HL-60 (cell line): ENCODE measurements at regions not wholly inside any gene's neighbourhood (a gene's known extent, or its start where the extent isn't known, plus 50 kb on each side); places are given as distances from the start of the nearest gene placed in this dataset.
"Not testable (repeated sequence)": the region's sequence is repeated elsewhere in the genome, so short reads cannot be mapped to it uniquely, and the experiment has no call there.

Source experiments
- DNase-seq, 2 experiments: peaks; one replicate each; pipeline ENCODE4 v3.0.0-alpha.2; 2010 to 2020; ENCODE audit warnings: low read depth in 1 of 2, low spot score in 1 of 2
- H3K27ac ChIP-seq: fragments of 250-450 bp; sonication (Bioruptor Pico); replicated peaks from 2 replicates; pipeline ENCODE4 v1.5.1; 2020; ENCODE audit warnings: mild to moderate bottlenecking, moderate library complexity
- H3K27me3 ChIP-seq: fragments of 250-450 bp; sonication (Bioruptor Pico); 2 replicates; pipeline ENCODE4 v1.5.1; 2021; ENCODE audit warnings: mild to moderate bottlenecking, moderate library complexity; ENCODE audit not compliant: insufficient read depth, poor library complexity, severe bottlenecking
- H3K4me3 ChIP-seq: replicated peaks from 2 replicates; pipeline ENCODE4 v1.5.1; 2011; ENCODE audit warnings: mild to moderate bottlenecking, control low read depth, low read length; ENCODE audit not compliant: insufficient read depth
- GABPA ChIP-seq: IDR thresholded peaks from 2 replicates; pipeline ENCODE4 v1.6.1; 2012; ENCODE audit warnings: low read depth
- POLR2AphosphoS5 ChIP-seq: IDR thresholded peaks from 2 replicates; pipeline ENCODE4 v1.6.1; 2012; ENCODE audit warnings: low read depth
- SPI1 ChIP-seq: IDR thresholded peaks from 2 replicates; pipeline ENCODE4 v1.6.1; 2012; ENCODE audit warnings: low read depth, mild to moderate bottlenecking, borderline replicate concordance
- TF ChIP-seq, protein P1 (sequence below): IDR thresholded peaks from one replicate; pipeline ENCODE4 v1.5.1; 2011; ENCODE audit warnings: low read length, control low read depth, inconsistent platforms; ENCODE audit not compliant: insufficient read depth
- TF ChIP-seq, protein P2 (sequence below): IDR thresholded peaks from 2 replicates; pipeline ENCODE4 v1.6.1; 2012; ENCODE audit warnings: low read depth; ENCODE audit not compliant: insufficient replicate concordance

DNA sequence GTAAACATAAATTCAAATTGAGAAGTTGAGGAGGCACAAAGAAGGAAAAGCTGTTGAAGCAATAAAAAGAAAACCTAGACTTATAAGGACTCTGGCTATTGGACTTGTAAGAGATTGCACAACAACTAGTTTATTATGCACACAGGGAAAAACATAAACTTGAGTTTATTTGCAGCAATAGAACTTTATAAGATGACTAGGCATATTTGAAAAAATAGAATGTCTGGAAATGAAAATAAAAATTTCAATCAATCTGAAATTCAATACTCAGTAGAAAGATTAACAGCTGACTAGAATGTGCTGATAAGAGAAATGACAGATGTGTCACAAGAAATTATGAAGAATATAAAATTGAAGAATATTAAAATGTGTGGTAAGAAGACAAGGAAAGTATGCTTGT, 505.4 kb upstream of the ZP4 start:
- H3K27ac ChIP-seq = no peak overlapping the region
- DNase-seq = no peak

DNA sequence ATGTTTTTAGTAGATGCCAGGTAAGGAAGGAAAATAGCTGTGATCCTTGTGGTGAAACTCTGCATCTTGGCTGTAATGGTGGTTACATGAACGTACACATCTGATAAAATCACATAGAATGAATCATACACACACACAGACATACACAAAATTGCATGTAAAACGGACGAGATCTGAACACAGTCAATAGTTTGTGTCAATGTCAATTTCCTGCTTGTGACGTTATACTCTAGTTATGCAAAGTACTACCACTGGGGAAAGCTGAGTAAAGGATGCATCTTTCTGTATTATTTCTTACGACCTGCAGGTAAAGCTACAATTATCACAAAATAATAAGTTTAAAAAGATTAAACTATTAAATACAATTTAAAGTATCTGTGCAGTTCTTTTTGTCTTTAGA, 493.7 kb upstream of the ZP4 start:
- no peak for TF ChIP-seq POLR2AphosphoS5
- TF ChIP-seq, protein P1, sequence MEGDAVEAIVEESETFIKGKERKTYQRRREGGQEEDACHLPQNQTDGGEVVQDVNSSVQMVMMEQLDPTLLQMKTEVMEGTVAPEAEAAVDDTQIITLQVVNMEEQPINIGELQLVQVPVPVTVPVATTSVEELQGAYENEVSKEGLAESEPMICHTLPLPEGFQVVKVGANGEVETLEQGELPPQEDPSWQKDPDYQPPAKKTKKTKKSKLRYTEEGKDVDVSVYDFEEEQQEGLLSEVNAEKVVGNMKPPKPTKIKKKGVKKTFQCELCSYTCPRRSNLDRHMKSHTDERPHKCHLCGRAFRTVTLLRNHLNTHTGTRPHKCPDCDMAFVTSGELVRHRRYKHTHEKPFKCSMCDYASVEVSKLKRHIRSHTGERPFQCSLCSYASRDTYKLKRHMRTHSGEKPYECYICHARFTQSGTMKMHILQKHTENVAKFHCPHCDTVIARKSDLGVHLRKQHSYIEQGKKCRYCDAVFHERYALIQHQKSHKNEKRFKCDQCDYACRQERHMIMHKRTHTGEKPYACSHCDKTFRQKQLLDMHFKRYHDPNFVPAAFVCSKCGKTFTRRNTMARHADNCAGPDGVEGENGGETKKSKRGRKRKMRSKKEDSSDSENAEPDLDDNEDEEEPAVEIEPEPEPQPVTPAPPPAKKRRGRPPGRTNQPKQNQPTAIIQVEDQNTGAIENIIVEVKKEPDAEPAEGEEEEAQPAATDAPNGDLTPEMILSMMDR = no peak
- no peak for DNase-seq
- no peaks in the 10 kb centered on the region for H3K27me3 ChIP-seq
- H3K4me3 ChIP-seq = no peak overlapping the region
- no peak overlapping the region for H3K27ac ChIP-seq

More for the DNA sequence above, 505.4 kb upstream of the ZP4 start:
- Histone ChIP-seq H3K4me3 (no peak overlapping the region), H3K27me3 (no peaks in the 10 kb centered on the region)
- no peak for TF ChIP-seq POLR2AphosphoS5
- TF ChIP-seq SPI1 = no peak
- no peak for TF ChIP-seq GABPA
- TF ChIP-seq, protein P2, sequence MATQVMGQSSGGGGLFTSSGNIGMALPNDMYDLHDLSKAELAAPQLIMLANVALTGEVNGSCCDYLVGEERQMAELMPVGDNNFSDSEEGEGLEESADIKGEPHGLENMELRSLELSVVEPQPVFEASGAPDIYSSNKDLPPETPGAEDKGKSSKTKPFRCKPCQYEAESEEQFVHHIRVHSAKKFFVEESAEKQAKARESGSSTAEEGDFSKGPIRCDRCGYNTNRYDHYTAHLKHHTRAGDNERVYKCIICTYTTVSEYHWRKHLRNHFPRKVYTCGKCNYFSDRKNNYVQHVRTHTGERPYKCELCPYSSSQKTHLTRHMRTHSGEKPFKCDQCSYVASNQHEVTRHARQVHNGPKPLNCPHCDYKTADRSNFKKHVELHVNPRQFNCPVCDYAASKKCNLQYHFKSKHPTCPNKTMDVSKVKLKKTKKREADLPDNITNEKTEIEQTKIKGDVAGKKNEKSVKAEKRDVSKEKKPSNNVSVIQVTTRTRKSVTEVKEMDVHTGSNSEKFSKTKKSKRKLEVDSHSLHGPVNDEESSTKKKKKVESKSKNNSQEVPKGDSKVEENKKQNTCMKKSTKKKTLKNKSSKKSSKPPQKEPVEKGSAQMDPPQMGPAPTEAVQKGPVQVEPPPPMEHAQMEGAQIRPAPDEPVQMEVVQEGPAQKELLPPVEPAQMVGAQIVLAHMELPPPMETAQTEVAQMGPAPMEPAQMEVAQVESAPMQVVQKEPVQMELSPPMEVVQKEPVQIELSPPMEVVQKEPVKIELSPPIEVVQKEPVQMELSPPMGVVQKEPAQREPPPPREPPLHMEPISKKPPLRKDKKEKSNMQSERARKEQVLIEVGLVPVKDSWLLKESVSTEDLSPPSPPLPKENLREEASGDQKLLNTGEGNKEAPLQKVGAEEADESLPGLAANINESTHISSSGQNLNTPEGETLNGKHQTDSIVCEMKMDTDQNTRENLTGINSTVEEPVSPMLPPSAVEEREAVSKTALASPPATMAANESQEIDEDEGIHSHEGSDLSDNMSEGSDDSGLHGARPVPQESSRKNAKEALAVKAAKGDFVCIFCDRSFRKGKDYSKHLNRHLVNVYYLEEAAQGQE = no peak
- TF ChIP-seq, protein P1 = no peak

DNA sequence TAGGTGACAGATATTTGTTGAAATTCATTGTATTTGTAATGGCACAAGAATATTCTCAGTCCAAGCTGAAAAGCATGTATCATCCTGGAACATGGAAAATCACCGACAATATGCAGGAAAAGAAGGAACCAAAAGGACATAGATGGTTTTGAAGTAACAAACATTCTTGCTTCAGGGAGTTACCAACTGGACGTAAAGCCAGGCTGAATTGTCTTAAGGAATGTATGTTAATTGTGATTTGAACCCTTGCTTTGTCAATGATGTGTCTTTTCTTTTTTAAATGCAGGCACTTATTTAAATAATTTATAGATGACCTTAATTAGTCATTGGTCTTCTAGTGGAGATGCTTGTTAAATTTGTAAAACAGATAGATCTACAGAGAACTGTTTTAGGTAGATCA, 489.4 kb upstream of the ZP4 start:
- no peak for TF ChIP-seq POLR2AphosphoS5
- no peak for TF ChIP-seq GABPA
- TF ChIP-seq, protein P1 = no peak
- no peak for TF ChIP-seq SPI1
- TF ChIP-seq, protein P2 = no peak
- Histone ChIP-seq H3K27me3 (no peaks in the 10 kb centered on the region), H3K4me3 (no peak overlapping the region), H3K27ac (no peak overlapping the region)
- no peak for DNase-seq

DNA sequence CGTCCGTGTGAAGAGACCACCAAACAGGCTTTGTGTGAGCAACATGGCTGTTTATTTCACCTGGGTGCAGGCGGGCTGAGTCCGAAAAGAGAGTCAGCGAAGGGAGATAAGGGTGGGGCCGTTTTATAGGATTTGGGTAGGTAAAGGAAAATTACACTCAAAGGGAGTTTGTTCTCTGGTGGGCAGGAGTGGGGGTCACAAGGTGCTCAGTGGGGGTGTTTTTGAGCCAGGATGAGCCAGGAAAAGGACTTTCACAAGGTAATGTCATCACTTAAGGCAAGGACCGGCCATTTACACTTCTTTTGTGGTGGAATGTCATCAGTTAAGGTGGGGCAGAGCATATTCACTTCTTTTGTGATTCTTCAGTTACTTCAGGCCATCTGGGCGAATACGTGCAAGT, 488.7 kb upstream of the ZP4 start:
- not testable (repeated sequence) for H3K27me3 ChIP-seq, H3K4me3 ChIP-seq, H3K27ac ChIP-seq, DNase-seq
